Vagina (tissue), 2 donors: ENCODE measurements at regions not wholly inside any gene's neighbourhood (a gene's known extent, or its start where the extent isn't known, plus 50 kb on each side); places are given as distances from the start of the nearest gene placed in this dataset.

Experiments
- CTCF ChIP-seq, 3 experiments: fragments of 450-650 bp in 2 of 3; fragments of 200-600 bp in 1 of 3; sonication (generic) in 1 of 3; IDR thresholded peaks; one replicate each; pipeline ENCODE4 v1.5.1; 2017 to 2019; ENCODE audit warnings: antibody characterized with exemption in 3 of 3, mild to moderate bottlenecking in 2 of 3, moderate library complexity in 2 of 3
- POLR2A ChIP-seq, 2 donors: fragments of 450-650 bp; IDR thresholded peaks; one replicate each; pipeline ENCODE4 v1.6.1; 2017; ENCODE audit warnings: antibody characterized with exemption in 2 of 2, mild to moderate bottlenecking in 2 of 2, moderate library complexity in 2 of 2
- POLR2AphosphoS5 ChIP-seq, 2 donors: sonication (generic); formaldehyde crosslinking; IDR thresholded peaks; one replicate each; pipeline ENCODE4 v1.9.0; 2017; ENCODE audit warnings: antibody characterized with exemption in 2 of 2, mild to moderate bottlenecking in 2 of 2, low read depth in 1 of 2; ENCODE audit not compliant: insufficient read depth in 1 of 2

GRCh38 chr18:40375837-40376236, 1579.2 kb upstream of the PIK3C3 start:
- TF ChIP-seq CTCF (IDR thresholded peaks at IDR 0.05), result no peak
- TF ChIP-seq POLR2AphosphoS5 (IDR thresholded peaks at IDR 0.05; ENCODE audit: insufficient read depth in 1 of 2, low read depth in 1 of 2), result no peak
- no peak for TF ChIP-seq POLR2A (IDR thresholded peaks at IDR 0.05)
